ENCODE measurements at regions not wholly inside any gene's neighbourhood (a gene's known extent, or its start where the extent isn't known, plus 50 kb on each side); places are given as distances from the start of the nearest gene placed in this dataset.

- Histone ChIP-seq H3K36me3 (ENCODE audit: insufficient read depth, low read length) (no peaks in the 10 kb centered on the region), H3K4me1 (ENCODE audit: insufficient read depth, low read length) (no peaks in the 10 kb centered on the region), H3K27ac (ENCODE audit: low read depth, low read length) (no peak overlapping the region), H3K27me3 (ENCODE audit: insufficient read depth, low read length) (no peaks in the 10 kb centered on the region), H3K4me3 (ENCODE audit: low read length in 2 of 2) (no peak overlapping the region), H3K9me3 (ENCODE audit: control insufficient read depth in 1 of 2, low read length in 2 of 2) (no peaks in the 10 kb centered on the region)
- Mint-ChIP-seq H3K27me3 (peaks cover 2 to 5% of the 10 kb centered on the region in 2 donors), H3K4me3 (no peak overlapping the region), H3K4me1 (no peaks in the 10 kb centered on the region), H3K9me3 (peaks cover 0 to 5% (median 0%) of the 10 kb centered on the region in 8 donors), H3K36me3 (no peaks in the 10 kb centered on the region), H3K27ac (no peak overlapping the region)
- DNase-seq: no peak
- intact Hi-C loops (cut with micrococcal nuclease): no loop called here
- POLR2A ChIA-PET (ENCODE audit: partially characterized antibody): no interaction called here
- CTCF ChIA-PET (ENCODE audit: partially characterized antibody): no interaction called here
These were observed 82.2 kb upstream of the CXCL12 start for GRCh38 chr10:44467090-44467489.

- CTCF ChIA-PET (ENCODE audit: partially characterized antibody): no interaction called here
- H3K9me3 ChIP-seq (ENCODE audit: control insufficient read depth in 1 of 2, low read length in 2 of 2): no peaks in the 10 kb centered on the region
- H3K4me3 Mint-ChIP-seq: no peak overlapping the region
- POLR2A ChIA-PET (ENCODE audit: partially characterized antibody): no interaction called here
- DNase-seq: no peak
- peaks cover 0 to 5% of the 10 kb centered on the region in 2 donors for H3K27me3 Mint-ChIP-seq
- H3K36me3 Mint-ChIP-seq: no peaks in the 10 kb centered on the region
- H3K4me1 ChIP-seq (ENCODE audit: insufficient read depth, low read length): no peaks in the 10 kb centered on the region
- intact Hi-C loops (cut with micrococcal nuclease): no loop called here
- no peaks in the 10 kb centered on the region for H3K4me1 Mint-ChIP-seq
- H3K27ac Mint-ChIP-seq: no peak overlapping the region
- H3K4me3 ChIP-seq (ENCODE audit: low read length in 2 of 2): no peak overlapping the region
- no peaks in the 10 kb centered on the region for H3K36me3 ChIP-seq (ENCODE audit: insufficient read depth, low read length)
- H3K9me3 Mint-ChIP-seq: peaks cover 0 to 7% (median 0%) of the 10 kb centered on the region in 8 donors
- no peaks in the 10 kb centered on the region for H3K27me3 ChIP-seq (ENCODE audit: insufficient read depth, low read length)
- H3K27ac ChIP-seq (ENCODE audit: low read depth, low read length): no peak overlapping the region
These were observed 83.0 kb upstream of the CXCL12 start for GRCh38 chr10:44467900-44468299.

GRCh38 chr10:44468525-44468924, 83.6 kb upstream of the CXCL12 start:
- CTCF ChIA-PET (ENCODE audit: partially characterized antibody): no interaction called here
- intact Hi-C loops (cut with micrococcal nuclease): no loop called here

GRCh38 chr10:44468965-44469364, 84.1 kb upstream of the CXCL12 start:
- no peaks in the 10 kb centered on the region for H3K27me3 ChIP-seq (ENCODE audit: insufficient read depth, low read length)
- H3K36me3 ChIP-seq (ENCODE audit: insufficient read depth, low read length): no peaks in the 10 kb centered on the region
- intact Hi-C loops (cut with micrococcal nuclease): no loop called here
- Mint-ChIP-seq H3K9me3 (peaks cover 0 to 7% (median 0%) of the 10 kb centered on the region in 8 donors), H3K27me3 (peaks cover 0 to 5% of the 10 kb centered on the region in 2 donors), H3K4me1 (no peaks in the 10 kb centered on the region), H3K27ac (no peak overlapping the region), H3K36me3 (no peaks in the 10 kb centered on the region), H3K4me3 (no peak overlapping the region)
- no peaks in the 10 kb centered on the region for H3K9me3 ChIP-seq (ENCODE audit: control insufficient read depth in 1 of 2, low read length in 2 of 2)
- no peak overlapping the region for H3K27ac ChIP-seq (ENCODE audit: low read depth, low read length)
- DNase-seq: no peak
- CTCF ChIA-PET (ENCODE audit: partially characterized antibody): no interaction called here
- H3K4me1 ChIP-seq (ENCODE audit: insufficient read depth, low read length): no peaks in the 10 kb centered on the region
- H3K4me3 ChIP-seq (ENCODE audit: low read length in 2 of 2): no peak overlapping the region
- POLR2A ChIA-PET (ENCODE audit: partially characterized antibody): no interaction called here

More at GRCh38 chr10:44468525-44468924, 83.6 kb upstream of the CXCL12 start:
- no peak for DNase-seq
- Mint-ChIP-seq H3K4me1 (no peaks in the 10 kb centered on the region), H3K9me3 (peaks cover 0 to 7% (median 0%) of the 10 kb centered on the region in 8 donors), H3K27me3 (peaks cover 0 to 5% of the 10 kb centered on the region in 2 donors), H3K36me3 (no peaks in the 10 kb centered on the region), H3K27ac (no peak overlapping the region), H3K4me3 (no peak overlapping the region)
- no peaks in the 10 kb centered on the region for H3K36me3 ChIP-seq (ENCODE audit: insufficient read depth, low read length)
- POLR2A ChIA-PET (ENCODE audit: partially characterized antibody): no interaction called here
- H3K27ac ChIP-seq (ENCODE audit: low read depth, low read length): no peak overlapping the region
- H3K27me3 ChIP-seq (ENCODE audit: insufficient read depth, low read length): no peaks in the 10 kb centered on the region
- H3K4me3 ChIP-seq (ENCODE audit: low read length in 2 of 2): no peak overlapping the region
- no peaks in the 10 kb centered on the region for H3K4me1 ChIP-seq (ENCODE audit: insufficient read depth, low read length)
- no peaks in the 10 kb centered on the region for H3K9me3 ChIP-seq (ENCODE audit: control insufficient read depth in 1 of 2, low read length in 2 of 2)

- ChIA-PET CTCF (ENCODE audit: partially characterized antibody) (no interaction called here), POLR2A (ENCODE audit: partially characterized antibody) (no interaction called here)
- Mint-ChIP-seq H3K4me1 (no peaks in the 10 kb centered on the region), H3K27me3 (peaks cover 0 to 2% of the 10 kb centered on the region in 2 donors), H3K27ac (no peak overlapping the region), H3K9me3 (peaks cover 0 to 7% (median 0%) of the 10 kb centered on the region in 8 donors), H3K4me3 (no peak overlapping the region), H3K36me3 (no peaks in the 10 kb centered on the region)
- Histone ChIP-seq H3K27me3 (ENCODE audit: insufficient read depth, low read length) (no peaks in the 10 kb centered on the region), H3K4me3 (ENCODE audit: low read length in 2 of 2) (no peak overlapping the region), H3K36me3 (ENCODE audit: insufficient read depth, low read length) (no peaks in the 10 kb centered on the region), H3K4me1 (ENCODE audit: insufficient read depth, low read length) (no peaks in the 10 kb centered on the region), H3K9me3 (ENCODE audit: control insufficient read depth in 1 of 2, low read length in 2 of 2) (no peaks in the 10 kb centered on the region), H3K27ac (ENCODE audit: low read depth, low read length) (no peak overlapping the region)
- DNase-seq: no peak
- intact Hi-C loops (cut with micrococcal nuclease): no loop called here
These were observed 85.9 kb upstream of the CXCL12 start for GRCh38 chr10:44470784-44471183.

GRCh38 chr10:44471410-44471809, 86.5 kb upstream of the CXCL12 start:
- Mint-ChIP-seq H3K9me3 (peaks cover 0 to 7% (median 0%) of the 10 kb centered on the region in 8 donors), H3K36me3 (no peaks in the 10 kb centered on the region), H3K27ac (no peak overlapping the region), H3K4me3 (no peak overlapping the region), H3K4me1 (no peaks in the 10 kb centered on the region), H3K27me3 (peaks cover 0 to 4% of the 10 kb centered on the region in 2 donors)
- Histone ChIP-seq H3K36me3 (ENCODE audit: insufficient read depth, low read length) (no peaks in the 10 kb centered on the region), H3K4me1 (ENCODE audit: insufficient read depth, low read length) (no peaks in the 10 kb centered on the region), H3K27me3 (ENCODE audit: insufficient read depth, low read length) (no peaks in the 10 kb centered on the region), H3K27ac (ENCODE audit: low read depth, low read length) (no peak overlapping the region), H3K4me3 (ENCODE audit: low read length in 2 of 2) (no peak overlapping the region), H3K9me3 (ENCODE audit: control insufficient read depth in 1 of 2, low read length in 2 of 2) (no peaks in the 10 kb centered on the region)
- ChIA-PET CTCF (ENCODE audit: partially characterized antibody) (no interaction called here), POLR2A (ENCODE audit: partially characterized antibody) (no interaction called here)
- intact Hi-C loops (cut with micrococcal nuclease): no loop called here
- DNase-seq: no peak

- ChIA-PET CTCF (ENCODE audit: partially characterized antibody) (no interaction called here), POLR2A (ENCODE audit: partially characterized antibody) (no interaction called here)
- intact Hi-C loops (cut with micrococcal nuclease): no loop called here
- Mint-ChIP-seq H3K27ac (no peak overlapping the region), H3K4me3 (no peak overlapping the region), H3K27me3 (peaks cover 0 to 6% of the 10 kb centered on the region in 2 donors), H3K4me1 (no peaks in the 10 kb centered on the region), H3K36me3 (no peaks in the 10 kb centered on the region), H3K9me3 (peaks cover 0 to 8% (median 0%) of the 10 kb centered on the region in 8 donors)
- H3K9me3 ChIP-seq (ENCODE audit: control insufficient read depth in 1 of 2, low read length in 2 of 2): no peaks in the 10 kb centered on the region
- no peak overlapping the region for H3K4me3 ChIP-seq (ENCODE audit: low read length in 2 of 2)
- no peaks in the 10 kb centered on the region for H3K36me3 ChIP-seq (ENCODE audit: insufficient read depth, low read length)
- no peaks in the 10 kb centered on the region for H3K4me1 ChIP-seq (ENCODE audit: insufficient read depth, low read length)
- DNase-seq: no peak
- no peaks in the 10 kb centered on the region for H3K27me3 ChIP-seq (ENCODE audit: insufficient read depth, low read length)
- no peak overlapping the region for H3K27ac ChIP-seq (ENCODE audit: low read depth, low read length)
These were observed 88.2 kb upstream of the CXCL12 start for GRCh38 chr10:44473146-44473545.

- Histone ChIP-seq H3K36me3 (ENCODE audit: insufficient read depth, low read length) (no peaks in the 10 kb centered on the region), H3K4me1 (ENCODE audit: insufficient read depth, low read length) (no peaks in the 10 kb centered on the region), H3K9me3 (ENCODE audit: control insufficient read depth in 1 of 2, low read length in 2 of 2) (no peaks in the 10 kb centered on the region), H3K4me3 (ENCODE audit: low read length in 2 of 2) (no peak overlapping the region), H3K27ac (ENCODE audit: low read depth, low read length) (no peak overlapping the region), H3K27me3 (ENCODE audit: insufficient read depth, low read length) (no peaks in the 10 kb centered on the region)
- intact Hi-C loops (cut with micrococcal nuclease): no loop called here
- Mint-ChIP-seq H3K4me3 (no peak overlapping the region), H3K27ac (peak overlapping the region in 1 of 7 donors; percentile 14), H3K36me3 (no peaks in the 10 kb centered on the region), H3K27me3 (peaks cover 0 to 4% of the 10 kb centered on the region in 2 donors), H3K4me1 (no peaks in the 10 kb centered on the region), H3K9me3 (peaks cover 0 to 8% (median 2%) of the 10 kb centered on the region in 8 donors)
- CTCF ChIA-PET (ENCODE audit: partially characterized antibody): no interaction called here
- DNase-seq: no peak
- POLR2A ChIA-PET (ENCODE audit: partially characterized antibody): no interaction called here
These were observed 91.6 kb upstream of the CXCL12 start for GRCh38 chr10:44476409-44477045.

Data from CD4-positive, alpha-beta memory T cell (primary cell).